Stimulated activated CD4-positive, alpha-beta T cell treated with anti-CD3 and anti-CD28 coated beads, Interleukin-1b, Interleukin-23, amount 100 ng/mL, for 1 hour (primary cell): ENCODE measurements at regions not wholly inside any gene's neighbourhood (a gene's known extent, or its start where the extent isn't known, plus 50 kb on each side); places are given as distances from the start of the nearest gene placed in this dataset.
"Not testable (repeated sequence)": the region's sequence is repeated elsewhere in the genome, so short reads cannot be mapped to it uniquely, and the experiment has no call there.

Source experiments
- DNase-seq, 2 donors: peaks; one replicate each; pipeline ENCODE4 v3.0.0-alpha.2; 2020; ENCODE audit warnings: low read depth in 2 of 2

DNA sequence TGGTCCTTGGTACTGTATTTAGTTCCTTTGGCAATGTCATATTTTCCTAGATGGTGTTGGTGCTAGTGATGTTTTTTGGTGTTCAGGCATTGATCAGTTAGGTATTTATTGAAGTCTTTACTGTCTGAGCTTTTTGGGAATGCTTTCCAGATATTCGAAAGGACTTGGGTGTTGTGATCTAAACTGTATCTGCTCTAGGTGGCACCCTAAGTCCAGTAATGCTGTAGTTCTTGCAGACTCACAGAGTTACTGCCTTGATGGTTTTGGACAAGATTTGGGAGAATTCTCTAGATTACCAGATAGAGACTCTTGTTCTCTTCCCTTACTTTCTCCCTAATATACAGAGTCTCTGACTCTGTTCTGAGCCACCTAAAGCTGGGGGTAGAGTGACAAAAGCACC is 513.6 kb upstream of the PITX2 start:
- DNase-seq: no peak

DNA sequence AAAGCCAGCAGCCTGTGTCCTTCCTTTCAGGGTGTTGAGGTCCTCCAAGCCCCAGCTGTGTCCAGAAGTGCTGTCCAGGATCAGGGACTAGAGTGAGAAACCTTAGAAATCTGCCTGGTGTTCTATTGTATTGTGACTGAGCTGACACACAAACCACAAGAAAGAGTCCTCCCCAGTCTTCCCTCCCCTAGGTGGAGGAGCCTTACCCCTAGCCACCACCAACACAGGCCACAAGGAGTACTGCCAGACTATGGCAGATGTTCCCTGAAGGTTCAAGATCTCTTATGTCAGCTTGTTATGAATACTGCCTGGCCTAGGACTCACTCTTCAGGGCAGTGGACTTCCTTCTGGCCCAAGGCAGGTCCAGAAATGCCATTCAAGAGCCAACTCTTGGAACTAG is 514.1 kb upstream of the PITX2 start:
- DNase-seq: no peak

DNA sequence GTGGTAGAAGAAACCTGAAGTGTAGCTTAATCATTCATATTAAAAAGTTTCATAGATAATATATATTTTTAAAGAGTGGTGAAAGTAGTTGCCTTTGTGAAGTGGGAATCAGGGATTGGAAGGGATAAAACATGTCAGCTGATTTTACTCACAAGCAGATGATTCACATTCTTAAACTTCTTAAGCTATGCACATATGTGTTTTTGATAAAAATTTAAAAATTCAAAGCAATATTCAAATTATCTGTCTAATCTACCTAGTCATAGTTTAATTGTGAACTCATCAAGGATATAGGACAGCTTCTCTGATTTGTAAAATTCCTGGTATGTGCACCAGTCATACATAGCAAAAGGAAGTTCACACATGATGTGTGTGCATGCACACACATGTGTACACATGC is 520.6 kb upstream of the PITX2 start:
- DNase-seq: no peak

DNA sequence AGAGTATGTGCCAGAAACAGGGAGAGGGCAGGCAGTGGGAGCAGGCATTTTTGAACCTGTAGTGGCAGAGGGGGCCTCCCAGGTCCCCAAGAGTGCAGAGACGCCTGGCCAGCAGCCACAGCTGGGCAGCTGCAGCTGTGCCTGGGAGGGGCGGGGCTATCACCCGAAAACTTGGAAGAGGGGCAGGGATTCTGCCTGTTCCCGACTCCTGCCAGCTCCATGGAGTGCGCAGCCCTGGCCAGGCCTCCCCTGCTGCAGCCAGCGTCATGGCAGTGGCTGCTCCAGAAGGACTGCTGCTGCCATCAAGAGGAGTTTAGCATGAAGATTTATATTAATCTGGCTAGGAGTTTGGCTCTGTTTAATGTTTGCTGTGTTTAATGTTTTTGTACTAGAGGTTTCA is 532.1 kb upstream of the PITX2 start:
- no peak for DNase-seq

DNA sequence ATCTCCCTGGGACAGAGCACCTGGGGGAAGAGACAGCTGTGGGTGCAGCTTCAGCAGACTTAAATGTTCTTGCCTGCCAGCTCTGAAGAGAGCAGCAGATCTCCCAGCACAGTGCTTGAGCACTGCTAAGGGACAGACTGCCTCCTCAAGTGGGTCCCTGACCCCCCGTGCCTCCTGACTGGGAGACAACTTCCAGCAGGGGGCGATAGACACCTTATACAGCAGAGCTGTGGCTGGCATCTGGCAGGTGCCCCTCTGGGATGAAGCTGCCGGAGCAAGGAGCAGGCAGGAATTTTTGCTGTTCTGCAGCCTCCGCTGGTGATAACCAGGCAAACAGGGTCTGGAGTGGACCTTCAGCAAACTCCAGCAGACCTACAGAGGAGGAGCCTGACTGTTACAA is 541.7 kb upstream of the PITX2 start:
- DNase-seq: not testable (repeated sequence)

DNA sequence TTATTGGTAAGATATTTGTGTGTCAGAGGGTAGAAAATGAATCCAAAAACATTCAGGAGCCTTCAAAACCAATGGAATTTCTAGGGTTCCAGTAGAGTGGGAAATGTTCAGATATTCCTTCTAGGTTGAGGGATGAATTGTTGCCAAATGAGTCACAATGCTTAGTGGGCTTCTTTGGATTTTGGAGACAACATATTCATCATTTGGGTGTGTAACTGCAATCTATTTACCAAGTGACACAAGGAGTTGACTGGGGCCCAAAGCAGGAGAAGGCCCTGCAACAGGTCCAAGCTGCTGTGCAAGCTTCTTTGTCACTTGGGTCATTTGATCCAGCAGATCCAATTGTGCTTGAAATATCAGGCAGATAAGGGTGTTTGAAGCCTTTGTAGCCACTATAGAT is 551.5 kb upstream of the PITX2 start:
- DNase-seq: no peak

DNA sequence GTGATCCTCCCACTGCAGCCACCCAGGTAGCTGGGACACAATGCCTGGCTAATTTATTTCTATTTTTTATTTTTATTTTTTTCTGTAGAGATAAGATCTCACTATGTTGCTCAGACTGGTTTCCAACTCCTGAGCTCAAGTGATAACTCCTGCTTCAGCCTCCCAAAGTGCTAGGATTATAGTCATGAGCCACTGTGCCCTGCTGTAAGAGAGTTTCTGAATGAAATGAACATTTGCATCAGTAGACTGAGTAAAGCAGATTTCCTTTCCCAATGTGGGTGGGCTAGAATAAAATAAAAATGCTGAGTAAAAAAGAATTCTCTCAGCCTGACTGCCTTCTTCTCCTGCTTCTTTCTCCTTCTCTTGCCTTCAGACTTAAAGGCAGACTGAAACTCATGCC is 555.4 kb upstream of the PITX2 start:
- DNase-seq: no peak

DNA sequence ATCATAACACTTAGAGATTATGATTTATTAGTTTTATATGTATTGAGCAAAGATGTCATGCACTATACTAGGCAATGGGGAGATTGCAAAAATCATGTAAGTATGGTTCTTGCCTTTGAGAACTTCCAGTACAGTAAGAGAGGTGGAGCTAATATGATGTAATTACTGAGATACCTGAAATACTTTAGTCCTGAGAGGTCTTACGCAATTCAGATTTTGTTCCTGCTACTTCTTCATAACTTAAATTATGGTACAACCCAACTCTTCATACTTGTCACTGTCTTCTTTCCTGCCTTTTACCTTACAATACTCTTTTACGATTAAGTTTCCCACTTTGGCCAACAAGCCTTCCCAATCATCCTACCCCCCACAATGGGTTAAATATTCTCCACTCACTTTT is 564.2 kb upstream of the PITX2 start:
- no peak for DNase-seq

DNA sequence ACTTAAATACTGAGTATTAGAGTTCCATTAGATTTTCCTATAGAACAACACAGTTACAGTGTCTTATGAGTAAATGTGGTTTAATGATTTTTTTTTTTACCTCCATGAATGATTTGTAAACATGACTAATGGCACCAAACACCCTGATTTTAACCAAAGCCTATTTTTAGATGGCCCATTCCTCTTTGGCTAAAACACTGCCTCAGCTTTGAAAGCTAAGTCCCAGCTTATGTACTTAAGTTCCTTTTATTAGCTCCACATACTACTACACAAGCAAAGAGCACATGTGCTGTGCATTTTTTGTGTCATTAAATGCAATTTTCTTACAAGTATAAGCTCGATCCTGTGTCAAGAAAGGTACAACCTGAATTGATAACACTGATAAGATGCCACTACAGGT is 575.6 kb upstream of the PITX2 start:
- DNase-seq: no peak

DNA sequence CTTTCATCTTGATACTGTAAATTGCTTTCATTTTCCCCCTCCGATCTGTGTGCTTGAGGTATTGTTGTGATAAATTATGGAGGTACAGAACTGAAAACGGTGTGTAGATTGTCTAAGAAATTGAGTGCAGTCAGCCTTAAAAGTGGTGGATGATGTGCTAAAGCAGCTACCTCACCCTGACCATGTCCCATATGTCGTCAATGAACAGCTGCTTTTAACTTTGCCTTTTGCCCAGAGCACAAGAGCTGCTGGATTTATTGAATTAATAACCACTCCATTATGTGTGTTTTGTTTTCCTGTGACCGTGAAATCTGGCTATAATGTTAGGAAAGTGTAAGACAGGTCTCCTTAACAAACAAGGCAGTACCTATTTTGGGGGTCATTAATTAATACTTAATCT is 581.9 kb upstream of the PITX2 start:
- no peak for DNase-seq

DNA sequence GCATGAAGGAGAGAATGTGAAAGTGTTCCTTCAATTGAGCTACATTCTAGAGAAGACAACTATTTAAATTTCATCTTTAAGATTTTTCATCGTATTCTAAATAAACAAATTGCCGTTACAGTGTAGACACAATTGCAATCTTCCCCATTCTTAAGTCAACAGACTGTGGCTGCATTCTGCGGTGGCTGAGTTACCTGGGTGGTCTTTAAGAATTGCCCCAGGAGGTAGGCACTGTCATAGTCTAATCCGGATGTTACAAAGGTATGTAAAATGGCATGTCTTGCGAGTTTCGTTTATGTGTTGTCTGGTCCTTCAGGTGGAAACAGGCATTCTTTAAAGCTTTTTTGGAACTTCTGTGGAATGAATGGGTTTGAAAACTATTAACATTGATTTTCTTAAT is 586.1 kb upstream of the PITX2 start:
- no peak for DNase-seq

DNA sequence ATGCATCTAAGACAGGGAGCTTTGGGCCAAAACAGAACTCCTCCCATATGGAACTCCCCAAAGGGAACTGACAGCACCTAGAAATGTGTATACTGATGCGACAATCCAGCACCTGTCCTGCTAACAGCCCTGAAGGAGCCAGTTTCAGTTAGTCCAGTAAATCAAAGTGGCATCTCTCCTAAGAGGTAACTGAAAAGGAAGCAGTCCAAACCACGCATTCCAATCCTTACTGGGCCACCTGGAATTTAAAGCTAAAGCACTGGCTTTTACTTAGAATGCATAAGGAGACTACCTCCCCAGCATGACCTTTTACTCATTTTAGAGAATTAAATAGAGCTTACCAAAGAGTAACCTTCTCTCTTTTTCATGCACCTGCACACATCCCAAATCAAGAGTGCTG is 586.8 kb upstream of the PITX2 start:
- DNase-seq: no peak

DNA sequence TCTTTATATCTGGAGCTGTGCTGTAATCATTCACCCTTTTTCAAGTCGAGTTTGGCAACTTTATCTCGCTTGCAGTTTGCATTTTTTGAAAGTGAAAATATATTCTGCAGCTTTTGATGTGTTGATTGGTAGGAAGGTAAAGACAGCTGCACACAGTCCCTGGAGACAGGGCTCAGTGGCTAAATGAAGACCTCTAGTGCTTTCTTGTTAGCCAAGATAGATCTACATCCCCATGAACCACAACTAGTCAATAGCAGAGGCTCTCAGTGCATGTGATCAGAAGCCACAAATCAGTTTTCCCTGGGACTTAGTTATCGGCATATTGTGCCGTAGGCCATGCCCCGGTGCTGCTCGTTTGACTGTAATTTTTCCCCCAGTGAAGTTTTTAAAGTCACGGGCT is 587.7 kb upstream of the PITX2 start:
- no peak for DNase-seq

DNA sequence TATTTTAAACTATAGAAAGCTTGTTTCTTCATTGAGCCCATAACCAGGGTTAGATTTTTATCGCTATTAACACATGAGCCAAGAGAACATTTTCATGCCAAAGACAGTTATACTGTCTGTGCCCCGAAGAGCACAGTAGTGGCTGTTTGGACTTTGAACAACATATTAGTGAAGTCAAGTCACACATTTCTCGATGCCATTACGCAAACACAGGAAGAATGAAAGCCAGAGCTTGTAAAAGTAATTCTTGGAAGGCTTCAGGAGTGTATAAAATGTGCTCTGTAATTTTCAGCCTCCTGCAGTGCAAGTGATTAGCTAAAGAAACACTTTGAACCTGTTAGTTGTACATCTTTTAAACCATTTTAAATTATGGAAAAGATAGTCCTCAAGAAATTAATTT is 590.7 kb upstream of the PITX2 start:
- no peak for DNase-seq

DNA sequence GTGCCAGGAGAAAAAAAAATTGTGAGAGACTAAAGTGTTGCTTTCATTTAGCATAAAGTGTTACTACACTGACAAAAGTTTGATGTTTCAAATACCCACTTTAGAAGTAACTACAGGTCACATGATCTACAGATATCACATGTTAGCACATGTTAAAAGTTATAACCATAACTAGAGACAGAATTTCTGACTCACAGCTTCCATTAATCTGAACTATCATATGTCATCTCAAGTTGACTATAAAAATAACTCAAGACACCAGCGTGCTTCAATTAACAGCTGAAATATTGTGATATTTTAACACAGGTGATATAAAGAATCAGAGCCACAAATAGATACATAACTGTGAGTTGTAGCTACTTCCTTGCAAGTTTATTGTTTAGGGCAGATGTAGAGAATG is 591.5 kb upstream of the PITX2 start:
- DNase-seq: no peak

DNA sequence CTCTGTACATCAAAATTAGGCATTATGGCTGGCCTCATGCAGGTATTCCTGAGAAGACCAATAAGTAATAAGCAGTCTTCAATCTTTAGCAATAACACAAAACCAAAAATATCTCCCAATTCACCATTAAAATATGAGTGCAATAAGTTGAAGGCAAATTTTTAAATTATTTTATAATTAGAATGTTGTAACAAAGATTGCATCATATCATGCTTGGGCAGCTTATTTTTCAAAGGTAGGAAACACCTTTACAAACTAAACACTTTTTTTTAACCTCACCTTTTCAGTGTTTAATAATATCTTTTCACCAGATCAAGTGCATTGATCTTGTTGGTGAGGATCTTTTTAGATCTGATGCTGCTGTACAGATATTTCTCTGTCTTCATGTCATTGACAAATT is 592.9 kb upstream of the PITX2 start:
- DNase-seq: no peak

DNA sequence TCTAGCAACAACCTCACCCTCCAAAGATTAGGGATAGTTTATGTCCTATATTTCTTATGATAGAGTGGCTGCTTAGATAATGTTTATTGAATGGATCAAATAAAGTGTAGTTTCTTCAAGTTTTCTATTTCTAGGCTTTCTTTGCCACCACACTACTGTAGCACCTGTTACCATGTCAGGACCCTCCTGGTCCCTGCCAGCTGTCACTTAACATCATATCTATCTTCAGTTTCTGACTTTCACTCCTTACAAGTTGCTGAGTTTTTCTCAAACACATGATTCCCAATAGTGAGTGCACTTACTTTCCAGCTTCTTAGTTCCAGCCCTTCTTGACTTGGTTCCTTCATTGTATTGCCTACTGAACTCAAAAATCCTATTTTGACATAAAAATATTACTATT is 593.9 kb upstream of the PITX2 start:
- no peak for DNase-seq

DNA sequence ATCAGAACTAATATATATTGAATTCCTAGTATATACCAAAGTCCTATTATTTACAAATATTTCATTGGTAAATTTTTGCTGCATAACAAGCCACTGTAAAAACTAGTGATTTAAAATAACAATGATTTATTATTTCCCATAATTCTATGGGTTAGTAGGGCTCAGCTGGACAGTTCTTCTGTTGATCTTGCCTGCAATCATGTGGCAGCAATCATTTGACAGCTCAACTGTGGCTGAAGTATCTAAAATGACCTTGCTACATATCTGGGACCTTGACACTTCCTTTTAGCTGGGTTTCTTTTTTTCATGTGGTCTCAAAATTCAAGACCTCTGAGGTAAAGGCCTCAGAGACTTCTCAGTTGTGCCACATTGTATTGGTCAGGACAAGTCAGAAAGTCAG is 598.5 kb upstream of the PITX2 start:
- no peak for DNase-seq

DNA sequence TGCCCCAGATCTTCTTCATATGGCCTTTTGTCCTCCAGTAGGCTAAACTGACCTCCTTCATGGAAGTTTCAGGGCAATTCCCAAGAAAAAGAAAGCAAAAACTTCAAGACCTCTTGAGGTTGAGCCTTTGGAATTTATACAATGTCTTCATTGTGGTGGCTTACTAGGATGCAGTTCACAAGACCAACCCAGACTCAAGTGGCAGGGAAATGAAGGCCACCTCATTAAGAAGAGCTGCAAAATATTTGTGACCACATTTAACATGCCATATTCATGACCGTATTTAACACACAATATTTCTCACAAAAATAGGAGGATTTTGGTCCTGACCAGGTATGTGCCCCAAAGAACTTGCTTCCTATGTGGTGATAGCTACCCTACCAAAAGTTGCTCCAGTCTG is 605.5 kb upstream of the PITX2 start:
- no peak for DNase-seq

DNA sequence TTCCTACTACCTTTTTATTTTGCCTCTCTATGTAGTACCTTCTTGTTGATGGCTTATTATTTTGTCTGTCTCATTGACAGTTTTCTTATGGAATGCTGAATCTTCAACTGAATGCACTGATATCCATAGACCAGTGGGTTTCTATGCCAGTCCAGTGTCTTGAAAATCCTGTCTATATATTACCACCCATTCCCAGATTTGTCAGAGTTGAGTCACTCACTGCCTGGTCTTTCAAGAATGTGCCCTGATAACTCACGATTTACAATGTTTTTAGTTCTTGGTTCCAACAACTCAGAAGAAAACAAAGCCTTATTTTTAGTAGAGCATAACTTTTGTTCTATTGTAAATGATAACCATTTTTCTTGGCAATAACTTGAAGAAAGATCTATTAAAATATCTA is 606.0 kb upstream of the PITX2 start:
- DNase-seq: no peak

DNA sequence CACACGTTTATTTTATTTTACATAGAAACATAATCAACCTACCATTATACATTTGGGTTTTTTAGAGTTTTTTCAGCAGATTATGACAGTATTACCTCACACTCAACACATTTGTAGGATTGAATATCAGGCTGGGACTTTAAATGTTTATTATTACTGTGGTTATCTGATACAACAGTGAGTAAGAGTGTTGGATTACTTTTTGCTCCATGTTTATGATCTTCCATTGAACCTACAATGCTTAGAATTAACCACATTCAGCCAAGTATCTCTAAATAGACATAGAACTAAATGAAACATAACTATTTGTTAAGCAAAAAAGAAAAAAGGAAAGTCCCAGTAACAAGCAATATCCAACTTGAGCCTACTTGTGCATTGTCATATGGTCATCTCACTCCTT is 607.4 kb upstream of the PITX2 start:
- DNase-seq: no peak

DNA sequence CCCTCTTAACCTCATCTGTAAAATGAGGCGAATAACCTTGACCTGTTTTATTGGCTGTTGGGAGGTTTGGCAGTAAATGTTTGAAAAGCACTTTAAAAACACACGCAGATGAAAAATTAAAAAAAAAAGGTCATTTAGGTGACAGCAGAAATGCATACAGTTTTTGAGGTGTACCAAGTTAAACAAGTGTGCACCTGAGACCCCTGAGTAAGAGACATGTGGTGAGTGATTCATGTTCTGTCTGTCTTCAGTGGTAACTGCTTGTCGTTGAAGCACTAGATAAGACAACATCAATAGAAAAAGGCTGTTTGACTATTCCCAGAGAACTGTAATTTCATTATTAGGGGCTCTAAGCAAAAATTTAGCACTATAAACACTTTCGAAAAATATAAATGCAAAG is 608.4 kb upstream of the PITX2 start:
- DNase-seq: no peak

DNA sequence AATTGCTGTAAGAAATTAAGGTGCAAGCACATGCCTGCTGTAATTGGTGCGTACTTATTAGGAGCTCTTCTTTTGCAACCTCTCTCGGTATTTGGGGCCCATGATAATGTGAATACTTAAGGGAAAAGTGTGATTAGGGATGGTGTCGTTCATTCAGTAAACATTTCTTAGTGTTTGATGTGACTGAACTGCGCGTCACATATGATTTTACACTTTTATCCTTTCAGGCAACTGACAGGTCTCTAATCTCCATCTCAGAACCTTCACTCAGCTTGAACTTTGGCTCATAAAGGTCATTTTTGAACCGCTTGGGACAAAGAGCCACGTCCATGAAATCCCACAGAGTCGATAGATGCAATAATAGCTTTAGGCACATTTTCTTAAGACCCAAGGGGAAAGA is 612.1 kb upstream of the PITX2 start:
- no peak for DNase-seq

DNA sequence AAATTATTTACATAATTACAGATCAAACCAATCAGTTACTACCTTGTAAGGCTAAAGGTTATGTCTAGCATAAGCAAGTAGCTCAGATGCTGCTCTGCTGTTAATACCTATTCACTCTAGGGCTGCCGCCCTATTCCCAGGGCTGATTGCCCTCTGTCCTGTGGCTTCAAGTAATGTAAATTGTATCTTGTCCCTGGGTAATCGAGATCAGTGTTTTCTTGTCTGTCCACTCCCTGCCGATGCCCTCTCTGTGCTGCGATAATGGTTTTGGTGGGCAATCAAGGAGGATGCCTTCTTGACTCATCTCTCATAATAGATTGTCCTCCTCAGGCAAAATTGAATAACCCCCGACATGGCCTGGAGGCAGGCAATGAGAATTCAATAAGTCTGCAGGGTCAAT is 641.0 kb upstream of the PITX2 start:
- no peak for DNase-seq

DNA sequence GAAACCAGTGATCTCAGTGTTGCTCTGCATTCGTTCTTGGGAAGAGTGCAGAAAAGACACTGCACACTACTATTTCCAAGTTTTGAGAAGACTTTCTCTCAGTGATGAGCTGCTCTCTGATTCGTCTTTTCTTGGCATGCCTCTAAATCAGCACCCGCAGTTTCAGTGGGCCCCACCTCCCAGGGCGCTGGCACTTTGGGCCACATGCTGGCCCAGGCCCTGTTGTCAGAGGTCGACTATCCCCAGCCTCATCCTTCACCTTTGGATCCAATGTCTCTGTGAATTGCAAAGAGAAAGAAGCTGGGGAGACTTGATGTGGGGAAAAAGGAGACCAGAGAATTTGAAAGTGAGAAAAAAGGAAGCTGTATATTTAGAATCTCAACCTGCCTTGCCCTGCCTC is 644.1 kb upstream of the PITX2 start:
- no peak for DNase-seq
